HG03097 (cell line): ENCODE measurements at regions not wholly inside any gene's neighbourhood (a gene's known extent, or its start where the extent isn't known, plus 50 kb on each side); places are given as distances from the start of the nearest gene placed in this dataset.

Source experiments
- ATAC-seq: cut with Tn5 transposase; IDR thresholded peaks from one replicate; pipeline ENCODE4 v1.9.1; 2021; ENCODE audit not compliant: unreplicated experiment, low FRiP score

GRCh38 chr13:107192289-107192688 is 624.4 kb upstream of the ARGLU1 start:
- no peak for ATAC-seq

- ATAC-seq, result no peak
Observed at GRCh38 chr13:107190065-107190464, 622.1 kb upstream of the ARGLU1 start.

GRCh38 chr13:107185889-107186288 is 618.0 kb upstream of the ARGLU1 start:
- no peak for ATAC-seq

- ATAC-seq, result no peak
Observed at GRCh38 chr13:107170270-107170931, 602.5 kb upstream of the ARGLU1 start.

- no peak for ATAC-seq
Observed at GRCh38 chr13:107157271-107157670, 589.3 kb upstream of the ARGLU1 start.

- ATAC-seq, result no peak
Observed at GRCh38 chr13:107144432-107144831, 576.5 kb upstream of the ARGLU1 start.

GRCh38 chr13:107141767-107142166 is 573.8 kb upstream of the ARGLU1 start:
- ATAC-seq, result no peak

- ATAC-seq, result no peak
Observed at GRCh38 chr13:107139006-107139405, 571.1 kb upstream of the ARGLU1 start.

- no peak for ATAC-seq
Observed at GRCh38 chr13:107138486-107138885, 570.5 kb upstream of the ARGLU1 start.

GRCh38 chr13:107133950-107134349 is 566.0 kb upstream of the ARGLU1 start:
- ATAC-seq, result no peak

GRCh38 chr13:107130566-107130965 is 562.6 kb upstream of the ARGLU1 start:
- ATAC-seq, result no peak

GRCh38 chr13:107124730-107125129 is 556.8 kb upstream of the ARGLU1 start:
- no peak for ATAC-seq

- ATAC-seq, result no peak
Observed at GRCh38 chr13:107124129-107124718, 556.3 kb upstream of the ARGLU1 start.

GRCh38 chr13:107121793-107122192 is 553.9 kb upstream of the ARGLU1 start:
- no peak for ATAC-seq

- no peak for ATAC-seq
Observed at GRCh38 chr13:107119989-107120881, 552.3 kb upstream of the ARGLU1 start.

GRCh38 chr13:107118506-107118905 is 550.6 kb upstream of the ARGLU1 start:
- ATAC-seq, result no peak

- ATAC-seq, result no peak
Observed at GRCh38 chr13:107117327-107118012, 549.5 kb upstream of the ARGLU1 start.

GRCh38 chr13:107113387-107113786 is 545.5 kb upstream of the ARGLU1 start:
- ATAC-seq, result no peak

GRCh38 chr13:107111248-107111647 is 543.3 kb upstream of the ARGLU1 start:
- ATAC-seq, result no peak

GRCh38 chr13:107104631-107105030 is 536.7 kb upstream of the ARGLU1 start:
- no peak for ATAC-seq

GRCh38 chr13:107102676-107103075 is 534.7 kb upstream of the ARGLU1 start:
- ATAC-seq, result no peak
